Activated B cell treated with CpG ODN at 0.5 μM for 24 hours (primary cell): ENCODE measurements at regions not wholly inside any gene's neighbourhood (a gene's known extent, or its start where the extent isn't known, plus 50 kb on each side); places are given as distances from the start of the nearest gene placed in this dataset.
"Not testable (repeated sequence)": the region's sequence is repeated elsewhere in the genome, so short reads cannot be mapped to it uniquely, and the experiment has no call there.

Experiments used
- ATAC-seq: fragments of 200-7000 bp; cut with Tn5 transposase; one replicate; pipeline ENCODE4 v1.10.0; 2021; ENCODE audit warnings: low read depth, mild to moderate bottlenecking, moderate library complexity
- CTCF ChIA-PET: fragments of 350-600 bp; sonication (Branson Sonifier 250); formaldehyde crosslinking; loops from one replicate; lab custom pipeline; 2021; ENCODE audit warnings: antibody characterized with exemption; lab: Charles Lee
- POLR2A ChIA-PET: fragments of 350-600 bp; sonication (Branson Sonifier 250); formaldehyde crosslinking; loops from one replicate; lab custom pipeline; 2021; ENCODE audit warnings: antibody characterized with exemption; lab: Charles Lee
- DNase-seq: peaks from one replicate; pipeline ENCODE4 v3.0.0; 2022
- H3K27ac Mint-ChIP-seq: one replicate; pipeline ENCODE4 v1.8.0; 2020; ENCODE audit warnings: mixed read lengths
- H3K27me3 Mint-ChIP-seq: one replicate; pipeline ENCODE4 v1.8.0; 2021; ENCODE audit warnings: mixed read lengths
- H3K36me3 Mint-ChIP-seq: one replicate; pipeline ENCODE4 v1.8.0; 2021; ENCODE audit warnings: low read depth, mixed read lengths
- H3K4me1 Mint-ChIP-seq: one replicate; pipeline ENCODE4 v1.8.0; 2021; ENCODE audit warnings: mixed read lengths
- H3K4me3 Mint-ChIP-seq: one replicate; pipeline ENCODE4 v1.8.0; 2020; ENCODE audit warnings: mild to moderate bottlenecking, mixed read lengths
- H3K9me3 Mint-ChIP-seq: one replicate; pipeline ENCODE4 v1.8.0; 2020; ENCODE audit warnings: mixed read lengths
- CTCF ChIP-seq: fragments of 200-600 bp; IDR thresholded peaks from one replicate; pipeline ENCODE4 v1.8.0; 2022; ENCODE audit warnings: antibody characterized with exemption, mild to moderate bottlenecking
- intact Hi-C: fragments of 100-400 bp; cut with micrococcal nuclease; formaldehyde crosslinking; loops from one replicate; pipeline ENCODE4 v1.15.1; 2024

GRCh38 chr12:78562368-78563205, 302.0 kb upstream of the SYT1 start:
- ChIA-PET CTCF (interaction anchor here (1.0 to 1.1 kb wide), 2 partner anchors 444 to 612 kb away, joined by 3 to 5 read pairs; no protein-coding TSS in a partner anchor), POLR2A (no interaction called here)
- Mint-ChIP-seq H3K36me3 (no peaks in the 10 kb centered on the region), H3K27ac (no peak overlapping the region), H3K4me1 (no peaks in the 10 kb centered on the region), H3K9me3 (no peaks in the 10 kb centered on the region), H3K27me3 (no peaks in the 10 kb centered on the region), H3K4me3 (no peak overlapping the region)
- ATAC-seq (no peak), DNase-seq (no peak)
- no peak for TF ChIP-seq CTCF
- intact Hi-C loops: loop anchor here (2.0 to 10.0 kb wide), 2 partner anchors 444 to 612 kb away; no protein-coding TSS in a partner anchor

- no peak overlapping the region for H3K4me3 Mint-ChIP-seq
- no peak for TF ChIP-seq CTCF
- intact Hi-C loops: loop anchor here (2.0 to 10.0 kb wide), 2 partner anchors 443 to 611 kb away; no protein-coding TSS in a partner anchor
- ChIA-PET POLR2A (no interaction called here), CTCF (no interaction called here)
- no peaks in the 10 kb centered on the region for H3K27me3 Mint-ChIP-seq
- no peaks in the 10 kb centered on the region for H3K36me3 Mint-ChIP-seq
- no peak for DNase-seq
- no peaks in the 10 kb centered on the region for H3K4me1 Mint-ChIP-seq
- no peak for ATAC-seq
- no peak overlapping the region for H3K27ac Mint-ChIP-seq
- H3K9me3 Mint-ChIP-seq: no peaks in the 10 kb centered on the region
Measured at GRCh38 chr12:78563826-78564225, 300.7 kb upstream of the SYT1 start.

- no peak for DNase-seq
- no peak for ATAC-seq
- CTCF ChIA-PET: no interaction called here
- Mint-ChIP-seq H3K4me3 (no peak overlapping the region), H3K27me3 (no peaks in the 10 kb centered on the region), H3K36me3 (no peaks in the 10 kb centered on the region), H3K9me3 (no peaks in the 10 kb centered on the region), H3K4me1 (no peaks in the 10 kb centered on the region), H3K27ac (no peak overlapping the region)
- intact Hi-C loops: loop anchor here (10.0 kb wide), 1 partner anchor 608 kb away; no protein-coding TSS in a partner anchor
- POLR2A ChIA-PET: no interaction called here
- no peak for TF ChIP-seq CTCF
Measured at GRCh38 chr12:78566456-78566855, 298.1 kb upstream of the SYT1 start.

GRCh38 chr12:78568321-78569020, 296.1 kb upstream of the SYT1 start:
- Mint-ChIP-seq H3K36me3 (no peaks in the 10 kb centered on the region), H3K27ac (no peak overlapping the region), H3K4me1 (no peaks in the 10 kb centered on the region), H3K4me3 (no peak overlapping the region), H3K27me3 (no peaks in the 10 kb centered on the region), H3K9me3 (no peaks in the 10 kb centered on the region)
- ATAC-seq (no peak), DNase-seq (no peak)
- TF ChIP-seq CTCF: no peak
- ChIA-PET CTCF (no interaction called here), POLR2A (no interaction called here)
- intact Hi-C loops: loop anchor here (10.0 kb wide), 1 partner anchor 606 kb away; no protein-coding TSS in a partner anchor

- H3K9me3 Mint-ChIP-seq: no peaks in the 10 kb centered on the region
- H3K36me3 Mint-ChIP-seq: no peaks in the 10 kb centered on the region
- H3K27ac Mint-ChIP-seq: no peak overlapping the region
- ChIA-PET POLR2A (no interaction called here), CTCF (no interaction called here)
- H3K4me3 Mint-ChIP-seq: no peak overlapping the region
- ATAC-seq (no peak), DNase-seq (no peak)
- no peaks in the 10 kb centered on the region for H3K27me3 Mint-ChIP-seq
- no peaks in the 10 kb centered on the region for H3K4me1 Mint-ChIP-seq
- intact Hi-C loops: no loop called here
- TF ChIP-seq CTCF: no peak
Measured at GRCh38 chr12:78571953-78572352, 292.6 kb upstream of the SYT1 start.

- H3K9me3 Mint-ChIP-seq, H3K4me3 Mint-ChIP-seq, H3K36me3 Mint-ChIP-seq, CTCF ChIA-PET, H3K4me1 Mint-ChIP-seq, DNase-seq, H3K27ac Mint-ChIP-seq, H3K27me3 Mint-ChIP-seq, intact Hi-C loops, POLR2A ChIA-PET, ATAC-seq: not testable (repeated sequence)
Measured at GRCh38 chr12:78575208-78575607, 289.4 kb upstream of the SYT1 start.
